Karpas-422 (cell line): ENCODE measurements at regions not wholly inside any gene's neighbourhood (a gene's known extent, or its start where the extent isn't known, plus 50 kb on each side); places are given as distances from the start of the nearest gene placed in this dataset.

Experiments
- DNase-seq: peaks from one replicate; pipeline ENCODE4 v3.0.0-alpha.2; 2015
- H2AFZ ChIP-seq: fragments of 200-600 bp; sonication (generic); 2 replicates; pipeline ENCODE4 v1.6.1; 2014; ENCODE audit warnings: antibody characterized with exemption, low read length, mixed read lengths
- H3K27ac ChIP-seq: fragments of 200-600 bp; sonication (generic); 2 replicates; pipeline ENCODE4 v1.5.1; 2014; ENCODE audit warnings: mild to moderate bottlenecking, low read length, moderate library complexity
- H3K27me3 ChIP-seq: fragments of 200-600 bp; sonication (generic); 2 replicates; pipeline ENCODE4 v1.6.1; 2014; ENCODE audit warnings: low read length, mixed read lengths
- H3K36me3 ChIP-seq: fragments of 200-600 bp; sonication (generic); 2 replicates; pipeline ENCODE4 v1.6.1; 2014; ENCODE audit warnings: low read length, mixed read lengths; ENCODE audit not compliant: insufficient read depth
- H3K4me1 ChIP-seq: fragments of 200-600 bp; sonication (generic); 2 replicates; pipeline ENCODE4 v1.6.1; 2014; ENCODE audit warnings: mild to moderate bottlenecking, low read length, mixed read lengths
- H3K4me2 ChIP-seq: fragments of 200-600 bp; sonication (generic); 2 replicates; pipeline ENCODE4 v1.6.1; 2014; ENCODE audit warnings: low read length, low read depth, mild to moderate bottlenecking; ENCODE audit not compliant: poor library complexity, severe bottlenecking
- H3K4me3 ChIP-seq: fragments of 200-600 bp; sonication (generic); 2 replicates; pipeline ENCODE4 v1.5.1; 2014; ENCODE audit warnings: mild to moderate bottlenecking, antibody characterized with exemption, low read length, mixed read lengths
- H3K79me2 ChIP-seq: fragments of 200-600 bp; sonication (generic); 2 replicates; pipeline ENCODE4 v1.6.1; 2014; ENCODE audit warnings: mild to moderate bottlenecking, low read length, mixed read lengths
- H3K9ac ChIP-seq: fragments of 200-600 bp; sonication (generic); 2 replicates; pipeline ENCODE4 v1.6.0; 2014; ENCODE audit warnings: low read length
- H3K9me2 ChIP-seq: fragments of 200-600 bp; sonication (generic), shearing (Covaris generic); replicated peaks from 2 replicates; pipeline ENCODE4 v1.6.0; 2014; ENCODE audit warnings: mild to moderate bottlenecking, low read length, moderate library complexity; ENCODE audit not compliant: insufficient read depth
- H3K9me3 ChIP-seq: fragments of 300-700, 200-600 bp; sonication (generic); 2 replicates; pipeline ENCODE4 v1.6.1; 2014; ENCODE audit warnings: low read length, mixed read lengths
- H4K20me1 ChIP-seq: fragments of 200-600 bp; sonication (generic); 2 replicates; pipeline ENCODE4 v1.6.1; 2014; ENCODE audit warnings: mild to moderate bottlenecking, antibody characterized with exemption, low read length, low read depth; ENCODE audit not compliant: insufficient read depth

- no peaks in the 10 kb centered on the region for H3K36me3 ChIP-seq
- no peak for DNase-seq
- no peak overlapping the region for H3K27ac ChIP-seq
- H3K4me3 ChIP-seq: no peak overlapping the region
- H3K79me2 ChIP-seq: no peaks in the 10 kb centered on the region
- no peaks in the 10 kb centered on the region for H3K9me2 ChIP-seq
- no peaks in the 10 kb centered on the region for H4K20me1 ChIP-seq
- H3K9ac ChIP-seq: no peak overlapping the region
- H2AFZ ChIP-seq: no peak overlapping the region
- peaks cover 8% of the 10 kb centered on the region for H3K4me1 ChIP-seq
- no peaks in the 10 kb centered on the region for H3K9me3 ChIP-seq
- no peak overlapping the region for H3K4me2 ChIP-seq
- no peaks in the 10 kb centered on the region for H3K27me3 ChIP-seq
These were observed 157.4 kb downstream of the RMI1 start for GRCh38 chr9:84137968-84138367.

- H3K4me1 ChIP-seq: peaks cover 8% of the 10 kb centered on the region
These were observed 157.9 kb downstream of the RMI1 start for GRCh38 chr9:84138541-84138940.

GRCh38 chr9:84139296-84140070, 158.9 kb downstream of the RMI1 start:
- H3K27ac ChIP-seq: no peak overlapping the region
- H3K27me3 ChIP-seq: no peaks in the 10 kb centered on the region
- peaks cover 8% of the 10 kb centered on the region for H3K4me1 ChIP-seq
- no peaks in the 10 kb centered on the region for H3K9me2 ChIP-seq
- no peaks in the 10 kb centered on the region for H4K20me1 ChIP-seq
- no peaks in the 10 kb centered on the region for H3K79me2 ChIP-seq
- H3K4me3 ChIP-seq: no peak overlapping the region
- H3K36me3 ChIP-seq: no peaks in the 10 kb centered on the region
- H3K4me2 ChIP-seq: peak overlapping the region; percentile 39
- H3K9me3 ChIP-seq: no peaks in the 10 kb centered on the region
- no peak overlapping the region for H2AFZ ChIP-seq
- no peak overlapping the region for H3K9ac ChIP-seq
- DNase-seq: peak; percentile 51

More at GRCh38 chr9:84138541-84138940, 157.9 kb downstream of the RMI1 start:
- Histone ChIP-seq H3K27me3 (no peaks in the 10 kb centered on the region), H3K4me2 (no peak overlapping the region), H4K20me1 (no peaks in the 10 kb centered on the region), H3K9ac (no peak overlapping the region), H3K9me2 (no peaks in the 10 kb centered on the region), H3K4me3 (no peak overlapping the region), H3K9me3 (no peaks in the 10 kb centered on the region), H3K27ac (no peak overlapping the region), H3K36me3 (no peaks in the 10 kb centered on the region), H2AFZ (no peak overlapping the region), H3K79me2 (no peaks in the 10 kb centered on the region)
- DNase-seq: no peak

GRCh38 chr9:84140535-84141101, 160.0 kb downstream of the RMI1 start:
- Histone ChIP-seq H3K4me2 (no peak overlapping the region), H3K27me3 (no peaks in the 10 kb centered on the region), H2AFZ (no peak overlapping the region), H3K9ac (no peak overlapping the region), H3K4me3 (no peak overlapping the region), H3K79me2 (no peaks in the 10 kb centered on the region), H3K27ac (no peak overlapping the region), H3K9me3 (no peaks in the 10 kb centered on the region), H3K36me3 (no peaks in the 10 kb centered on the region), H4K20me1 (no peaks in the 10 kb centered on the region), H3K9me2 (no peaks in the 10 kb centered on the region), H3K4me1 (peaks cover 8% of the 10 kb centered on the region)
- DNase-seq: no peak

- no peak for DNase-seq
- Histone ChIP-seq H3K4me3 (no peak overlapping the region), H3K9ac (no peak overlapping the region), H4K20me1 (no peaks in the 10 kb centered on the region), H3K79me2 (no peaks in the 10 kb centered on the region), H3K4me2 (no peak overlapping the region), H2AFZ (no peak overlapping the region), H3K36me3 (no peaks in the 10 kb centered on the region), H3K9me2 (no peaks in the 10 kb centered on the region), H3K27ac (no peak overlapping the region), H3K4me1 (peaks cover 8% of the 10 kb centered on the region), H3K9me3 (no peaks in the 10 kb centered on the region), H3K27me3 (no peaks in the 10 kb centered on the region)
These were observed 161.3 kb downstream of the RMI1 start for GRCh38 chr9:84141741-84142370.

GRCh38 chr9:84145031-84145430, 164.4 kb downstream of the RMI1 start:
- Histone ChIP-seq H4K20me1 (no peaks in the 10 kb centered on the region), H3K9ac (no peak overlapping the region), H3K9me2 (no peaks in the 10 kb centered on the region), H3K27ac (no peak overlapping the region), H2AFZ (no peak overlapping the region), H3K79me2 (no peaks in the 10 kb centered on the region), H3K27me3 (no peaks in the 10 kb centered on the region), H3K4me1 (no peaks in the 10 kb centered on the region), H3K4me2 (no peak overlapping the region), H3K36me3 (no peaks in the 10 kb centered on the region), H3K4me3 (no peak overlapping the region), H3K9me3 (no peaks in the 10 kb centered on the region)
- no peak for DNase-seq

- Histone ChIP-seq H3K36me3 (no peaks in the 10 kb centered on the region), H3K4me3 (no peak overlapping the region), H2AFZ (no peak overlapping the region), H3K9me3 (no peaks in the 10 kb centered on the region), H3K27me3 (no peaks in the 10 kb centered on the region), H3K9me2 (no peaks in the 10 kb centered on the region), H3K4me2 (no peak overlapping the region), H3K27ac (no peak overlapping the region), H3K9ac (no peak overlapping the region), H4K20me1 (no peaks in the 10 kb centered on the region), H3K4me1 (no peaks in the 10 kb centered on the region), H3K79me2 (no peaks in the 10 kb centered on the region)
- no peak for DNase-seq
These were observed 165.2 kb downstream of the RMI1 start for GRCh38 chr9:84145780-84146179.

GRCh38 chr9:84146893-84147710, 166.5 kb downstream of the RMI1 start:
- no peak overlapping the region for H2AFZ ChIP-seq
- H3K79me2 ChIP-seq: no peaks in the 10 kb centered on the region
- DNase-seq: no peak
- H4K20me1 ChIP-seq: no peaks in the 10 kb centered on the region
- H3K4me3 ChIP-seq: no peak overlapping the region
- no peaks in the 10 kb centered on the region for H3K9me2 ChIP-seq
- no peak overlapping the region for H3K9ac ChIP-seq
- no peaks in the 10 kb centered on the region for H3K4me1 ChIP-seq
- no peaks in the 10 kb centered on the region for H3K36me3 ChIP-seq
- no peaks in the 10 kb centered on the region for H3K27me3 ChIP-seq
- no peak overlapping the region for H3K4me2 ChIP-seq
- H3K27ac ChIP-seq: no peak overlapping the region
- no peaks in the 10 kb centered on the region for H3K9me3 ChIP-seq
